ENCODE measurements at regions not wholly inside any gene's neighbourhood (a gene's known extent, or its start where the extent isn't known, plus 50 kb on each side); places are given as distances from the start of the nearest gene placed in this dataset.

DNA sequence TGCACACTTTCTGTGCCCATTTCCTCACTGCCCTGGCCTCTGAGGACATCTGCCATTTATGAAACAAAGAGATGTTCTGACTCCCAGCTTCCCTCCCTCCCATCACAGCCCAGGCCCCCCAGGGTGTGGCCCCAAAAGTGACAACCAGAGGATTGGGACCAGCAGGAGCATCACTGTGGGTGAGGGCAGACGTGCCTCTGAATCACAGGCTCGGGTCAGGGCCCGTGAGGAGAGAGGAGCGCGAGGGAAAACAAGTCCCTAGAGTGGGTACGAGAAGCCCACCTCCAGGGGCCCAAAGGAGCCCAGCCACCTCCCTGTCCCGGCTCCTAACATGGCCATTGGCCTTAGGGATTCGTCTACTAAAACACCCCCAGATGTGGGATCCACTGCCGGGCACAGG lies 138.0 kb upstream of the FSTL4 start:
- no peak for ATAC-seq (ENCODE audit: low read depth)

DNA sequence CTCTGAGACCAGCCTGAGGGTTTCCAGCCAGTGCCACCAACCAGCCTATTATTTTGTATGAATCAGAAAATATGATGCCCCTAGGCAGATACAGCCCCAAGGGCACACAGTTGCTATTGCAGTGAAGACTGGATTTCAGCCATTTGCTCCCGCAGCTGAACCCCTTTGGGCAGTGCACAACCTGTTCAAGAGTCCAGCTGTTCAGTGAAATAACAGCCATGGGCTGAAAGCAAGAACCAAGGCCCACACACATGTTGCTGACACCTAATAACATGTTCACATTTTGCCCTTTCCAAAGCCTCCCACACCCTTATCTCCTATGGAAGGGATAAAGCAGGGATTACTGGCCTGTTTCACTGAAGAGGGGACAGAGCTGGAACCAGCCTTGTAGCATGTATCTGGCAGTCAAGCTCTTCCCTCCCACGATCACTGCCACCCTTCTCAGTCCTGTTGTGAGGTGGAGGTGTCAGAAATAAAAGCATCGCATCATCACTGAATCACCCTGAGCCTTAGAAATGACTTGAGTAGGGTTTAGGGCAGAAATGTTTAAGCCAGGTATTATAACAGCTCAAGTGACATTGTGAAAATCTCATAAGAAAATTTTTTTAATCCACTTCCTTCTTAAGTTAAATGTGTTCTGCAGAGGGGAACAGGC lies 137.1 kb upstream of the FSTL4 start:
- Mint-ChIP-seq H3K36me3 (no peaks in the 10 kb centered on the region), H3K4me1 (no peaks in the 10 kb centered on the region), H3K27me3 (peaks cover 9% of the 10 kb centered on the region), H3K27ac (no peak overlapping the region), H3K4me3 (no peak overlapping the region), H3K9me3 (no peaks in the 10 kb centered on the region)
- POLR2A ChIA-PET: no interaction called here
- no peak for ATAC-seq (ENCODE audit: low read depth)
- no peak for DNase-seq

More for the DNA sequence above, 138.0 kb upstream of the FSTL4 start:
- Mint-ChIP-seq H3K27me3 (peaks cover 15% of the 10 kb centered on the region), H3K4me3 (no peak overlapping the region), H3K4me1 (peaks cover 7% of the 10 kb centered on the region), H3K9me3 (no peaks in the 10 kb centered on the region), H3K27ac (no peak overlapping the region), H3K36me3 (no peaks in the 10 kb centered on the region)
- no peak for DNase-seq
- POLR2A ChIA-PET: interaction anchor here (0.6 kb wide), 1 partner anchor 186 kb away, joined by 3 read pairs; no protein-coding TSS in a partner anchor

DNA sequence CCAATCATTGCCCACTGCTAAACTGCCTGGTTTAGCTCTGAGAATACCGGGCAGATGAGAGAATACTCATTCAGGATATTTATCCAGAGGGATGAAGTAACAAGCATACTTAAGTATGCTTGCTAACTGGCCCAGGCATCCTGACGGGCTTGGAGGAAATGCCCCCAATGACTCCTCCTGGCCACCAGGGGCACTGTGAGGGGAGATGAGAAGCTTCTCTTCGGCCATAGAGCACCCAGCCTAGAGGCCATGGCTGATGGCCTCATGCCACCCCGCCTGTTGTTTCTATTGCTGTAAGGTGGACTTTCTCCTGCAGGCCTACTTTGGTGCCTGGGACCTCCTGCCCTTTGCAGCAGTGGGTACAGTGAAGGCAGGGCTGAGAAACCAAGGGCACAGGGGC lies 134.5 kb upstream of the FSTL4 start:
- no peaks in the 10 kb centered on the region for H3K9me3 Mint-ChIP-seq
- no peaks in the 10 kb centered on the region for H3K4me1 Mint-ChIP-seq
- no peak overlapping the region for H3K27ac Mint-ChIP-seq
- ATAC-seq (ENCODE audit: low read depth) (no peak), DNase-seq (no peak)
- no peak overlapping the region for H3K4me3 Mint-ChIP-seq
- POLR2A ChIA-PET: no interaction called here
- no peaks in the 10 kb centered on the region for H3K36me3 Mint-ChIP-seq
- H3K27me3 Mint-ChIP-seq: peaks cover 7% of the 10 kb centered on the region

DNA sequence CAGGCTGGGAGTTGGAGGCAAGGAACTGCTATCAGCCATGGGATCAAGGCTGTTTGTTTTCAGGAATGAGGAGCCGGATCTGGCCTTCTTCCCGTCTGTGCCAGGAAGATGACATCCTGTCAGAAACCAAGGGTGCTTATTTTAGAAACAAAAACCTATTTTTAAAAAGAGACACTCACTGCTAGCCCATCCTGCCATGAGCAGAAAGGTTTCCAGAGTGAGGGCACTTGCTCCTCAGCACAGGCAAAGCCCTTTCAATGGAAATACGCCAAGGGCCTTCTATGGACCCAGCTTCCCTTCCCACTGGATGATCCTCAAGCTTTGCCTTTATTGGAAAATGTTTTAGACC lies 132.6 kb upstream of the FSTL4 start:
- no peaks in the 10 kb centered on the region for H3K36me3 Mint-ChIP-seq
- no peak overlapping the region for H3K27ac Mint-ChIP-seq
- peaks cover 4% of the 10 kb centered on the region for H3K27me3 Mint-ChIP-seq
- DNase-seq: no peak
- no peak for ATAC-seq (ENCODE audit: low read depth)
- no peak overlapping the region for H3K4me3 Mint-ChIP-seq
- H3K9me3 Mint-ChIP-seq: no peaks in the 10 kb centered on the region
- H3K4me1 Mint-ChIP-seq: no peaks in the 10 kb centered on the region
- POLR2A ChIA-PET: no interaction called here

DNA sequence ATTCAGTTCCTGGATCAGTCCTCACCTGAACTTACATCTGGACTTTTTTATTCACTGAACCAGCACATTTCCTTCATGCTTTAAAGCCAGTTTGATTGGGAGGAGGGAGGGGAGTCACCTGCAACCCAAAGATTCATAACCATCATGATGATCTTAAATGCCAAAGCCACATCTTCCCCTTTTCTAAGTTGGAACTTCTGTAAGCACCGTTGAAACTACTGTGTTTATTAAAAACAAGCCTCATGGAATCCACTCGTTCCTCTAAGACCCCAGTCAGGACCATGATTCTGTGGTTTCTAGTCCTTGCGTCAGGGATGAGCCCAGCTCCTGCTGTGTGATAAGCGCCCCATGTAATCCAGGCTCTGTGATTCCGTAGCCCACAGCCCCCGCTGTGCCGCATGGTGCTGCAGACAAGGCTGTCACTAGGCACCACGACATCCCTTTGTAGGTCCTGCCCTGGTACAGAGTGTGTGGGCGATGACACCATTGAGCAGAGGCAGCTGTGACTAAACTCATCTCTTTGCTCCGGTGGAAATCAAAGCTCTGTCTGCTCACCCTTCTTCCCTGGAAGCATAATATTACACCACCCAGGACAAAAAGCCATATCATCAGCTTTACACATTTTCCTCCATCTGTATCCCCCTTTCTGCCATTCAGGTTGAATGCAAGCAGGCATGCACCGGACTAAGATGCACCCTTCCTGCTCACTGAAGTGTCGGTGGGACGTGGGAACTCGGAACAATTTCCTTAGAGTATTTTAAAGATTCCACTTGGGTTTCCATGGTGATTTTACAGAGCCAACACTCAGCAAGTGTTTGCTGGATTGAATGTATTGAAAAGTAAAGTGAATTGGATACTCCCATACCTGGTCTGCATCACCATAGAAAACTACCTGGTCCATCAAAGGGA lies 132.0 kb upstream of the FSTL4 start:
- Mint-ChIP-seq H3K27ac (no peak overlapping the region), H3K4me3 (no peak overlapping the region), H3K9me3 (no peaks in the 10 kb centered on the region), H3K4me1 (no peaks in the 10 kb centered on the region), H3K27me3 (peaks cover 4% of the 10 kb centered on the region), H3K36me3 (no peaks in the 10 kb centered on the region)
- POLR2A ChIA-PET: no interaction called here
- DNase-seq: no peak
- no peak for ATAC-seq (ENCODE audit: low read depth)

DNA sequence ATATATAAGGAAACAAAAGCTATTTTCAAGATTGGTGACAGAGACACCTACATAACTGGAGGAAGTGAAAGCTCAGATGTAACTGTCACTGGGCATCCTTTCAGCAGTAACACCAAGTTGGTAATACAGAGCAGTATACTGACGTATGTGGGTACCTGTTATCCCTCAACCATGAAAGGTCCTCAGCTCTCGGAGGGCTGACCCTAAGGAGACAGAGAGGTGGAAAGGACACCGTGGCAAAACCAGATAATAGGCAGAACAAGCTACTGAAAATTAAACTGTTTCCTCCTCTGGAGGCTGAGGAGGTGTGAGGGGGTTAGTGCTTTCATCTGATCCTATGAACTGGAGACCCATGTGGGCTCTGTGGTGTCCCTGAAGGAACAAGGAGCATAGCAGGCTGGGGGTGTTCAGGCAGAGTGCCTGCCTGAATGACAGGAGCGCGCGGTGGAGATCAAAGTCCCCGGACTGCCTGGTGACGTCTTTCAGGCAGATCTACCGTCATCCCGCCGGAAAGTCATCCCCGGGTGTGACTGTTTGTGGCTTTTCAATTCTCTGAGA lies 130.2 kb upstream of the FSTL4 start:
- no peak for ATAC-seq (ENCODE audit: low read depth)
- POLR2A ChIA-PET: no interaction called here
- Mint-ChIP-seq H3K27me3 (peaks cover 4% of the 10 kb centered on the region), H3K36me3 (no peaks in the 10 kb centered on the region), H3K9me3 (no peaks in the 10 kb centered on the region), H3K27ac (no peak overlapping the region), H3K4me1 (peaks cover 3% of the 10 kb centered on the region), H3K4me3 (no peak overlapping the region)
- DNase-seq: no peak

DNA sequence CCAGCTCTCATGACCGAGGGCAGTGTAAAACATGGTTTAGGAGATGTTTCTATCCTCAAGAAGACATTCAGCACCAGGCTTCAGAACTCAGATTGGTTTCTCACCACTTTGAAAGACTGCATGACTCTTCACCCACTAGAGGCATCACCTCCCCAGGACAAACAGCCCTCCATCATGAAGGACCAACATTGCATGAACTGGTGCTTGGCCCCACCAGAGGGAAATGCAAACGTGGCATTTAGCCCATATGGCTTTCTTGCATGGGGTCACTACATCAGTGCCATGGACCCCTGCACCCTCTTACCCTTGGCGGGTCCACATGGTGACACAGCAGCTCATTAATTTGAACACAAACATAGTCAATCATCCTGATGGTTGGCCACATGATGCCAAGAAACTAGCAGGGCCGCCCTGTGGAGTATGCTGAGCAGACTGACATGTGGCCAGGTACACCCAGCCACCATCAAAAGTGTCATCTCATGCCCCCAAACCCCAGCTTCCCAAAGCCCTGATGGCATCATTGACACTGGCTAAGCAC lies 129.5 kb upstream of the FSTL4 start:
- peaks cover 4% of the 10 kb centered on the region for H3K27me3 Mint-ChIP-seq
- no peak overlapping the region for H3K27ac Mint-ChIP-seq
- no peak for ATAC-seq (ENCODE audit: low read depth)
- H3K4me3 Mint-ChIP-seq: no peak overlapping the region
- POLR2A ChIA-PET: no interaction called here
- no peaks in the 10 kb centered on the region for H3K36me3 Mint-ChIP-seq
- DNase-seq: no peak
- H3K4me1 Mint-ChIP-seq: peaks cover 3% of the 10 kb centered on the region
- H3K9me3 Mint-ChIP-seq: no peaks in the 10 kb centered on the region

DNA sequence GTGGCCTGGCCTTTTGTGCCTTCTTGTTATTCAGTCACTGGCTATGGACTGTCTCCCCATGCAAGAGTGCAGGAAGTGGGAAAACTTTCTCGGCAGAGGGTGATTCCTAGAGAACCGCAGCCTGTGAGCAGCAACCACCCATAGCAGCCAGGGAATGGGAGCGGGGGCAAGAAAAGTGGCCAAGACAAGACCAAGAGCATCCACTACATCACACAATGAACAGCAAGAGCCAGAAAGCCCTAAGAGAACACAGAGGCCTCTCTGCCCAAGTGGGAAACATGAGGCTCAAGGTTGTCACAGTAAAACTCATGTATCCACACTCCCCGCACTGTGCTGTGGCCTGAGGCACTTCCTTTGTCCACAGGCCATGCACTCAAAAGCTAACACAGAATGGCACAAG lies 129.1 kb upstream of the FSTL4 start:
- H3K4me1 Mint-ChIP-seq: peaks cover 3% of the 10 kb centered on the region
- no peaks in the 10 kb centered on the region for H3K9me3 Mint-ChIP-seq
- no peak overlapping the region for H3K4me3 Mint-ChIP-seq
- ATAC-seq (ENCODE audit: low read depth) (no peak), DNase-seq (no peak)
- POLR2A ChIA-PET: no interaction called here
- no peaks in the 10 kb centered on the region for H3K36me3 Mint-ChIP-seq
- H3K27ac Mint-ChIP-seq: no peak overlapping the region
- H3K27me3 Mint-ChIP-seq: peaks cover 4% of the 10 kb centered on the region

DNA sequence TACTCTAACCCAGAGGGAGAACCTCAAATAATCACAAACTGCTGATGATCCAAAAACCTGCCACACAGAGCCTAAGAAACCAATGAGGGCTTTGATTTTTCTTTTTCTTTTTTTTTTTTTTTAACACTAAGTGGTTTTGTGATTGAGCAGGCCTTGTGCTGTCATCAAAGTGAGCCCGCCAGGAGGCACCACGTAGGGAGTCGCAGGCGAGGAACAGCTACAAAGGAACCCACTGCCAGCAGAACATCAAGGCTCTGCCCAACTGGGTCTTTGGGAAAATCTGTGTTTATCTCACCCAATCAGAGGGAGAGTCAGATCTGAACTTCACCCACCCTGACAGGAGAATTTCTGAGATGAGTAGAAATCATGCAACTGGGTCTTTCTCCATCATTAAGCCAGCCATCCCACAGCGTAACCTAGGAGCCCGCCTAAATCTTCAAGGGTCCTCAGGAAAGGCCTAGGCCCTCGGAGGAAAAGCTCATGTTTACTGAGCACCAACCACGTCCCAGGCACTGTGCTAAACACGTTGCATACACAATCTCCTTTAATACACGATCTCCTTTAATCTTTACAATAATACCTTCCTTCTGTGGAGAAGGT lies 126.9 kb upstream of the FSTL4 start:
- H3K27ac Mint-ChIP-seq: no peak overlapping the region
- H3K4me3 Mint-ChIP-seq: no peak overlapping the region
- DNase-seq (no peak), ATAC-seq (ENCODE audit: low read depth) (no peak)
- H3K4me1 Mint-ChIP-seq: peaks cover 3% of the 10 kb centered on the region
- H3K36me3 Mint-ChIP-seq: no peaks in the 10 kb centered on the region
- H3K9me3 Mint-ChIP-seq: no peaks in the 10 kb centered on the region
- POLR2A ChIA-PET: no interaction called here
- peaks cover 8% of the 10 kb centered on the region for H3K27me3 Mint-ChIP-seq

DNA sequence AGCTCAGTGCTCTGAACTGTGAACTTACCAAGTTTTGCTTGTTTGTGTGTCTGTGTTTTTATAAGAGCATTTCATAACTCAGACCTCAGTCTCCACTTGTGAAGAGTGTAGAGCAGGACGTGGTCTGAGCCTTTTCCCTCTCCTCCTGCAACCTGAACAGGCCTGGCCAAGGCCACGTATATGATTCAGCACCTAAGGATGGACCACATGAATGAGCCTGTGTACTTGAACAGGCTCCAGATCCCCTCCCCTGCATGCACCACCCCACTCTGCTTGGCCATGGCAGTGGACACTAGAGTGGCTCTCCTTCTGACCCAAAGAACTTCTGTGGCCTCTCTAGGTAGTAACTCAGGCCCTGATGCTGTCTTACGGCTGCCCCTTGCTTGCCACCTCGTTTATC lies 125.9 kb upstream of the FSTL4 start:
- H3K4me3 Mint-ChIP-seq: no peak overlapping the region
- no peak overlapping the region for H3K27ac Mint-ChIP-seq
- peaks cover 6% of the 10 kb centered on the region for H3K27me3 Mint-ChIP-seq
- DNase-seq (no peak), ATAC-seq (ENCODE audit: low read depth) (peak; percentile 67)
- no peaks in the 10 kb centered on the region for H3K9me3 Mint-ChIP-seq
- H3K4me1 Mint-ChIP-seq: peaks cover 3% of the 10 kb centered on the region
- POLR2A ChIA-PET: no interaction called here
- H3K36me3 Mint-ChIP-seq: no peaks in the 10 kb centered on the region

DNA sequence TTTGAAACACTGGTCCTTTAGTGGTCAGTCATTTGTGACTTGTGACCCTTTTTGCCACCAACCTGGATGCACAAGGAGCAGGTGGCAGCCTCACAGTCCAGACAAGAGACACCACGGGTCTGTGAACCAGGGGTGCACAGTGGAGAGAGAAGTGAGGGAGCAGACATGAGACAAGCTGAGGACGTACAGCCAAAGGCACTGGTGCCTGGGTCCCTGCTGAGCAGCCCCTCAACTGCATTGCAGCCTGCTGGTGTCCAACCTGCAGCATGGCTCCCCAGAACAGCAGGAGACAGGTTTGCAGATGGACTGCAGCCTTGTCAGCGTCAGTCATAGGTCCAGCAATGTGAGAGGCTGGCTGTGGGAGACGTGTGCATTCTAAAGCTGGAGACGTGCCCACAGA lies 124.2 kb upstream of the FSTL4 start:
- Mint-ChIP-seq H3K36me3 (no peaks in the 10 kb centered on the region), H3K27me3 (peaks cover 6% of the 10 kb centered on the region), H3K4me3 (no peak overlapping the region), H3K9me3 (no peaks in the 10 kb centered on the region), H3K27ac (no peak overlapping the region), H3K4me1 (peaks cover 3% of the 10 kb centered on the region)
- POLR2A ChIA-PET: no interaction called here
- no peak for DNase-seq
- no peak for ATAC-seq (ENCODE audit: low read depth)

DNA sequence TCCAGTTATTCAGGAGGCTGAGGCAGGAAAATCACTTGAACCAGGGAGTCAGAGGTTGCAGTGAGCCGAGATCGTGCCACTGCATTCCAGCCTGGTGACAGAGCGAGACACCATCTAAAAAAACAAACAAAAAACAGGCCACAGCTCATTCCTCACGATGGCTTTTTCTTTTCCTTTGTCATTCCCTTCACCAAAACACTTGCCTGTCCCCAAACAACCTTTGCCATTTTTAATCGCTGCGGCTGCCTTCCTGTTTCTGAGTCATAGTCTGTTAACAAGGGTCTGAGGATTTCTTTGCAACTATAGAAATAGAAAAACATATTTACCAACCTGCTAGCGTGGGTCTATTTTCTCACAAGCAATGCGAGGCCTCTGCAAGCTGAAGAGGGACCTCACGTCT lies 123.0 kb upstream of the FSTL4 start:
- Mint-ChIP-seq H3K27ac (no peak overlapping the region), H3K36me3 (no peaks in the 10 kb centered on the region), H3K4me1 (peaks cover 3% of the 10 kb centered on the region), H3K4me3 (no peak overlapping the region), H3K27me3 (peaks cover 4% of the 10 kb centered on the region), H3K9me3 (no peaks in the 10 kb centered on the region)
- ATAC-seq (ENCODE audit: low read depth): no peak
- POLR2A ChIA-PET: no interaction called here
- no peak for DNase-seq

DNA sequence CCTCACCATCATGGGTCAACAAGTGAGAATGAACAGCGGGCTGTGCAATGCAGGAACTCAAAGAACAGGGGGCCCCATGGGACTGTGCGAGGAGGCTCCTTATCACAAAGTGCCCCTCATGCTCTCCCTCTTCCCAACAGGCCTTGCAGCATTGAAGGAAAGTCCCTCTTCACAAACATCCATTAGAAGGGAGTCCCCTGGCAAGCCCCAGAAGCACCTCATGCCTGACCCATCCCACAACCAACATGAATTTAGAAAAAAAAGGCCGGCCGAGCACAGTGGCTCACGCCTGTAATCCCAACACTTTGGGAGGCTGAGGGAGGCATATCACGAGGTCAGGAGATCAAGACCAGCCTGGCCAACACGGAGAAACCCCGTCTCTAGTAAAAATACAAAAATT lies 122.6 kb upstream of the FSTL4 start:
- peaks cover 3% of the 10 kb centered on the region for H3K4me1 Mint-ChIP-seq
- ATAC-seq (ENCODE audit: low read depth) (no peak), DNase-seq (no peak)
- peaks cover 4% of the 10 kb centered on the region for H3K27me3 Mint-ChIP-seq
- H3K4me3 Mint-ChIP-seq: no peak overlapping the region
- peaks cover under 1% of the 10 kb centered on the region for H3K9me3 Mint-ChIP-seq
- POLR2A ChIA-PET: no interaction called here
- no peak overlapping the region for H3K27ac Mint-ChIP-seq
- no peaks in the 10 kb centered on the region for H3K36me3 Mint-ChIP-seq

Data from activated naive CD8-positive, alpha-beta T cell treated with anti-CD3 and anti-CD28 coated beads, Interleukin-2, amount 10 ng/mL, durations not matched to agents 7 days and 5 days (primary cell).